DMS79 treated with DMSO at 0.1 percent for 48 hours (cell line): ENCODE measurements at regions not wholly inside any gene's neighbourhood (a gene's known extent, or its start where the extent isn't known, plus 50 kb on each side); places are given as distances from the start of the nearest gene placed in this dataset.

Source experiments
- DNase-seq: peaks from one replicate; lab custom pipeline; 2025; lab: John Stamatoyannopoulos, UW

DNA sequence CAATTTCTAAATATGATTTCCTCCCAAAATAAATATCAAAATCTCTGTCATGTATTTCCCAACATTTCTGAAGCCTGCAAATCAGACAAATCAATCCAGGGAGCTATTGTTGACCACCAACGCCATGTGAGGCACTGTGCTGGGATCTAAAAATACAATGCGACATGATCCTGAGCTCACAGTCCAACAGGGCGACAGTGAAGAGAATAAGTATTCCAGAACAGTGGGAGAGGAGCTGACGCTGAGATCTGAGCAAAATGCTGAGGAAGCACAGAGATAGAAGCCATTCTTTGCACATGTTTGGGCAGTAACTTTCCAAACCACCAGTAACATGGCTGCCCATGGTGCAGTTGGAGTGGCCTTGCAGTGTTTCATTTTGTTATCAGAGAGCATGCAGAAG, 412.5 kb downstream of the LRATD1 start:
- DNase-seq, result no peak

DNA sequence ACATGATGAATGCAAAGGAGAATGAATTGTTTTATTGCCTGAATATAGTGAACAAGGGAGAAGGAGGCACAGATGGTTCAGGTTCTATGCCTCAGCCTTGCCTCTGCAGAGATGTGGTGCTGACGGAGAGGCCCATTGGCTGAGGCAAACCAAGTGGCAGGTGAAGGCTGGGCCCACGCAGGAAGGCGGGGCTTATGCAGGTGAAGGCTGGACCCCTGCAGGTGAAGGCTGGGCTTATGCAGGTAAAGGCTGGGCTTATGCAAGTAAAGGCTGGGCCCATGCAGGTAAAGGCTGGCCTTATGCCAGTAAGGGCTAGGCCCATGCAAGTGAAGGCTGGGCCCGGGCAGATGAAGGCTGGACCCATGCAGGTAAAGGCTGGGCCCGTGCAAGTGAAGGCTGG, 414.7 kb downstream of the LRATD1 start:
- no peak for DNase-seq

- DNase-seq, result no peak
Observed at GRCh38 chr2:15048000-15048399, 415.5 kb downstream of the LRATD1 start.

DNA sequence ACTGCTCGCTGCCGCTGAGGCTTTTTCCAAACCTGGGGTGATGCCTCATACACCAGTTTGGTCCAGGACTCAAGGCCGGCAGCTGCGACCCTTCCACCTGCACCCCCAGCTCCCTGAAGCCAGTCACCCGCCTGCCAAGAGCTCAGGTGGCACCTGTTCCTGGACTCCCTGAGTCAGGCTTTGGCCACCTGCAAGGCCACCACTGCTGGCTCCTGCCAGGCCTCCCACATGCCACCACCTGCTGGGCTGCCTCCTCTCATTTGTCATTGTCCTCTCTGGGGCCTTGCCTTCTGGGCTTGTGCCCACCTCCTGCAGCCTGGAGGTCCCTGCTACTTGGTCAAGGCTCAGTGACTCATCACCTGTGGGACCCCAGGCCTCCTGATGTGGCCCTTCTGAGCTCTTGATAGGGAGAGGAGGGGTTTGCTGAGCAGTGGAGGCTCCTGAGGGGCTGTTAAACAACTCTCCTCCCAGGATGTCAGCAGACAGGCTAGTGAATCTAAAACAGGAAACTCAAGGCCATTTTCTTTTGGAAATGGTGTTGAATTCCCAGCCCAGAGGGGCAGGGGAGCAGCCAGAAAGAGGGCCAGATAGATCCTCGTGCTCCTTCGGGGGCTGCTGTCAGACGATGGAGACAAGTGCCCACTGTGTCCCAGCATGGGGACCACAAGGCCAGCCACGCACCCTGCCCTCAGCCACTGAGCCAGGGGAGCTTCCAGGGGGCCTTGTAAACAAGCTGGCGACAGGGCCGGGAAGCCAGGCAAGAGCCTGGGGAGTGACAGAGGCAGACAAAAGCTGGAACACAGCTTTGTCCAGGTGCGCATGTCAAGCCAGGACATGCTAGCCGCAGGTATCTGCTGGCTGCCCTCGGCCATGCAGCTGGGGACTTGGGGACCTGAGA, 416.8 kb downstream of the LRATD1 start:
- DNase-seq, result peak; percentile 12

- DNase-seq, result peak; percentile 88
Observed at GRCh38 chr2:15050483-15050882, 418.0 kb downstream of the LRATD1 start.

GRCh38 chr2:15053542-15053941, 421.0 kb downstream of the LRATD1 start:
- no peak for DNase-seq

DNA sequence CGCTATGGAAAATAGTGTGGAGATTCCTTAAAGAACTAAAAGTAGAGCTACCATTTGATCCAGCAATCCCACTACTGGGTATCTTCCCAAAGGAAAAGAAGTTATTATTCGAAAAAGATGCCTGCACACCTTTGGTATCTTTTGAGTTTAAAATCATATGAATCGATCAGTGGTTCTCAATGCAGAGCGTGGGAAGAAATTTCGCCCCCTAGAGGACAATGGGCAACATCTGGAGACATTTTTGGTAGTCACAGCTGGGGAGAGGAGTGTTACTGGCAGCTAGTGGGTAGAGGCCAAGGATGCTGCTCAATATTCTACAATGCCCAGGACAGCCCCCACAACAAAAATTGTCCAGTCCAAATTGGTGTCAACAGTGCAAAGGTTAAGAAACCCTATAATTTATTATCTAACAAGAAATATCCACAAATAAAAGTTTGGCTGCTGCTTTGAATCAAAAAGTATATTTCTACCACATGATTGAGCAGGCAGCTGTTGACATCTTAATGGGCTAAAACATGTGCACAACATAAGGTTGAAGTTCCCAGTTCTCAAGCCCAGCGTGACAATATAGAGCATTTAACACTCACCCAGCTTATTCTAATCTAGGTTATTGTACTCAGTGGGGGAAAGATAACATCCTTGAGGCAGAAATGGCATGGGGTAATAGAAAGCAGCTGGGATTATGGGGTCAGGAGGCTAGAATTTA, 425.7 kb downstream of the LRATD1 start:
- no peak for DNase-seq

DNA sequence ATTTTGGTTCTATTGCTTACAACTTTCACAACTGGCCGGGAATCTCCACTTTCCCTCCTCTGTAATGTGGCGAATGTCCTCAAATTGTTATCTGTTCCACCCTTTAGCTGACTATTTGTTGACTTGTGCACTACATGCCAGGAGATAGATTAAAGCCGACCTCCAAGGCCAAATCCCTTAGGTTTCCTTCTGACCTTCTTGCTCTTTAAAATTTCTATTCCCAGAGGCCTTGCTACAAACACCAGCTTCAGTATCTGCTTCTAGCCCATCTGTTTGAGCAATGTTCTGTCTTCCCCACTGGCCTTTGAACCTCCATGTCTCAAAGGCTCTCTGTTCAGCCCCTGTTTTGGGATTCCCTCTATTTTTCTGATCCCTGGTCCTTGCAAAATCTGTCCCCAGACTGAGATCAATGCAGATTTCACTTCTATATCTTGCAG, 426.2 kb downstream of the LRATD1 start:
- DNase-seq, result no peak

GRCh38 chr2:15059870-15060512, 427.5 kb downstream of the LRATD1 start:
- peak; percentile 71 for DNase-seq

GRCh38 chr2:15061268-15061667, 428.8 kb downstream of the LRATD1 start:
- no peak for DNase-seq

- no peak for DNase-seq
Observed at GRCh38 chr2:15066138-15066537, 433.6 kb downstream of the LRATD1 start.

DNA sequence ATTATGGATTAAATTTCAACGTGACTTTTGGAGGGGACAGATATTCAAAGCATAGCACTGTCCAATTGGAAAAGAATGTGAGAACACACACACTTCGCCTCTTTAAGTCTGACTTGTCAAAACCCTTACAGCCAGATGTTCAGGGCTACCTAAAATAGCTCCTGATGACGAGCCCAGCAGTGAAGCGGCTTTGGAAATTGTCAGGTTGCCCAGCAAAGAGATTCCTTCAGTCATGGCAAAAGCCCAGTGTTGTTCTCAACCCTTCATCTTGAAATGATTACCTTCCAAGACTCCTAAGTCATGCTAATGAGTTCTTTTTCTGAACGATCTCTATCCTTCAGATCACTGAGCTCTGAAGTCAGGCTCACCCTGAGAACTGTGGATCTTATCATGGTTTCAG, 436.6 kb downstream of the LRATD1 start:
- DNase-seq, result no peak

DNA sequence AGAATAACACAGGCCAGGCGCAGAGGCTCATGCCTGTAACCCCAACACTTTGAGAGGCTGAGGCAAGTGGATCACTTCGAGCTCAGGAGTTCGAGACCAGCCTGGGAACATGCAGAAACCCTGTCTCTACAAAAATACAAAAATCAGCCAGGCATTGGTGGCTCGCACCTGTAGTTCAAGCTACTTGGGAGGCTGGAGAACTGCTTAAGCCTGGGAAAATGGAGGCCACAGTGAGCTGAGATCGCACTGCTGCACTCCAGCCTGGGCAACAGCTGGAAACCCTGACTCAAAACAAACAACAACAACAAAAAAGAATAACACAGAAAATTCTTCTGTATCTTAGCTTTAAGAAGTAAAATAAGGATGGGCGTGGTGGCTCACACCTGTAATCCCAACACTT, 440.3 kb downstream of the LRATD1 start:
- no peak for DNase-seq

GRCh38 chr2:15073664-15074063, 441.1 kb downstream of the LRATD1 start:
- no peak for DNase-seq

DNA sequence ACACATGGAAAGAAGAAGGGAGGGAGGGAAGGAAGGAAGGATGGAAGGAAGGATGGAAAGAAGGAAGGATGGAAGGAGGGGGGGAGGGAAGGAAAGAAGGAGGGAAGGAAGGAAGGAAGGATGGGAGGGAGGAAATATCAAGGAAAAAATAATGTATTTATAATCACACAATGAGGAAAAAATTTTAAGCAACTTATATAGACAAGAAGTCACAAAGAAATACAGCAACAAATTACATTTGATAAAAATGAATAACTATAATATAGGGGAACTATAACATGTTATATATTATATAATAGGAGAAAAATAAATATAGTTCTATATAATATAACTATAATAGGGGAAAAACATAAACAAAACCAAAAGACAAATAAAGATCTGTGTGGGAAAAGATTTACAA, 441.8 kb downstream of the LRATD1 start:
- DNase-seq, result no peak

DNA sequence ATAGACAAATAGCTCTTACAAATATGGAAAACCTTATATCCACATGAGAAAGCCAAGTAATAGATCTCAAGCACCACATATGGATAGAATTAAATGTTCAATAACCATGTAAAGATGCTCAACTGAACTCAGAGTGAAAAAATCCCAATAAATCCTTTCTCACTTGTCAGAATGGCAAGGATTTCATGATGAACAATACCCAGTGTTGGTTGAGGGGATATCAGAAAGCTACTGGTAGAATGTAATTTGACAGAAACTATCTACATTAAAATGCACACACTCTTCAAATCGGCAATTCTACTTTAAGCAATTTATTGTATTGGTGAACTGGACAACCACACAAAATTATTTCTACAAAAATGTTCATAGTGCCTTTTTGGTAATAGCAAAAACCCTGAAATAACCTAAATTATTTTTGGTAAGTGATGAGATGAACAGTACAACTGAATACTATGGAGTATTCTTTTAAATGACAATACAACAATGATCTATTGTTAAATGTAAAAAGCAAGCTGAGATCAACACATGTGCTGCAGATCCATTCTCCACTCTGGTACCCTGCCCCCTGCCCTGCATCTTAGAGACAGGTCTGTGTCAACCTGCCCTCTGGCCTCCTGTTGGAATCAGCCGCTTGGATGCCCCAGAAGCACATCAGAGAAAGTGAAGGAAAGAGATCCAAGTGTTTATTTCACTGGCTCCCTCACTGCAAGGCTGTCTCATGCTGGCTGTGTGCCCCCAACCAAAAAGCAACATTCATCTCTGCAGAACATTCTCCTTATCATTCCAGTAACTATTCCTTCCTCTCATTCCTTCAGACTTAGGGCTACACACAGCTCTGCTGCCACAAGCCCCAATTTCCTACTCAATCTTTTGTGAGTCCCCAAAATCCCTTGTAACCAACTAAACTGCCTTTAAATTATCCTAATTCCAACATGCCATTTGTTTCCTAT, 442.5 kb downstream of the LRATD1 start:
- no peak for DNase-seq

- DNase-seq, result no peak
Observed at GRCh38 chr2:15076668-15077067, 444.2 kb downstream of the LRATD1 start.

DNA sequence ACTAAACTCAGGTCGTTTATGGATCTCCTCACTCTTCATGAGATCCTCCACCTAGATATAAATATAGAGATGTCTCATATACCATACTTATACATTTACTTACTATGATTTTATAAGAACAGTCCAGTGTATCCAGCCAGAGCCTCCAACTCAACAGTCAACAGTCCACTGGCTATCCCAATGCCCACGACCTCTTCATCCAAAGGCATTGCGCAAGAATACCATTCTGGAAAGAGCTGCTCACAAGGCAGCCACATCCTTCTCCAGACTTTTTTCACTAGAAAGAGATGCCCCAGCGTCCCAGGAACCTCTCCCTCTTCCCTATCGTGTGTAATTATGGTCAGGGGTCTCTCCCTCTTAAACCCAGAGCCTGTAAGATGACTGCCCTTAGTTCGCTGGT, 448.8 kb downstream of the LRATD1 start:
- no peak for DNase-seq

DNA sequence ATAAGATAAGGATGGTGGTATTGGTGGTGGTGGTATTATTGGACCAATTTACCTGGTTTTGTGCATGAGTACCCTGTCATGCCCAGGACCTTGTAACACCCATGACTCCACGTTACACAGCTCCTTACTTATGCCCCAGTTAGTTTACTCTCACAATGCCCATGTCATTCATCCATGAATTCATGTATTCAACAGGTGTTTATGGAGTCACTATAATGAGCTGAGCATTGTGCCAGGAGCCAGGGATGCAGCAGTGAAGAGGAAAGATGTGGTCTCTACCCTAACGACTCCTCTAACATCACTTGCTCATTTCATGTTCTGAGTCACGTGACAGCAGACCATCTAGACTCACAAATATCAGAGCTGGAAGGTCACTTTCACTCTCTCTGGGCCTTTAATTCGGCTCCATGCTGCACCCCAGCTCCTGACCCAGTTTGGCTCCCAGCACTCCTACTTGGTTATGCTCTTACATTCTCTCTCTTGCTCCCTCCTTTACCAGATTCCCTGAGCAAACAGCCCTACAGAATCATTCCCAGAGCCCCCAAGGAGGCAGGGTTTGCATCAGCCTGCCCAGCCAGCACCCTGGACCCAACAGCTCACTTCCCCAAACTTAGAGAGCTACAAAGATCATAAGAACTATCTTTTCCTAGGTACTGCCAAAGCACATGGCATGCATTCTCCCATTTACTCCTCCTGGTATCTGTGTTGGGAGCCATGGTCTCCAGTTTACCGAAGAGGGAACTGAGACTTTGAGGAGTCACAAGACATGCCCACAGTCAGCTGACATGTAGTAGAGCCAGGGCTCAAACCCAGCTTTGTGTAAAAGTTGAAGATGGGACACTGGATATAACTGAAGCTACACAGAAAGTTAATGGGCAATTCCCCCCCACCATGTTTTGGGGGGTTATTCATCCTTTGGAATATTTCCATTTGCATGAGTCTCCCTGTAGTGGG, 449.9 kb downstream of the LRATD1 start:
- no peak for DNase-seq

DNA sequence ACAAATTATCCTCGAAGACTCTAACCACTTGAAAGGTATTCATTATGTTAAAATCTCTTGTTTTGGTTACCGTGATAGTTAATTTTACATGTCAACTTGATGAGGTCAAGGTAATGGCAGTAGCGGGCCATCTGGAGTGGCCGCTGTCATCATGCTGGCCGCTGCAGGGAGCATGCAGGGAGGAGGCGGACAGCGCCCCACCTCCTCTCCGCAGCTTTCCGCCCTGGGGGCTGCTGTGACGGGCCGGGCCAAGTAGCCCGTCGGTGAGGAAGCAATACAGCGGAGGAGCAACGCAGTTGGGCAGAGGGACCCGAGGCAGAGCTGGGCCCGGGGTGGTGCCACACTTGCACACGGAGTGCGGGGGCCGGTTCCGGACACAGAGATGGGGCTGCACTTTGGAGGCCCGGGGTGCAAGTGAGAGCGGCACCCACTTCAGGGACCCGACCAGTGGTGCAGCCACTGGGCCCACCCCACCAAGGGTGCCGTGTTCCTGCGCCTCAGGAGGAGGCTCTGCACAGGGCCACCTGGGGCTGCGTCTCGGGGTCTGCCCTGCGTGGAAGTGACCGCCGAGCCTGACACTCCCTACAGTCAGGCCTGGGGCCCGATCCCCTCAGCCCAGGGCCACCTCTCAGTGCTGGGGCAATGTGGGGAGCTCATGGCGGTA, 452.4 kb downstream of the LRATD1 start:
- DNase-seq, result no peak
